NT2/D1 (cell line): ENCODE measurements at regions not wholly inside any gene's neighbourhood (a gene's known extent, or its start where the extent isn't known, plus 50 kb on each side); places are given as distances from the start of the nearest gene placed in this dataset.

ENCODE experiments used
- SUZ12 ChIP-seq: IDR thresholded peaks from 2 replicates; pipeline ENCODE4 v1.6.1; 2011; ENCODE audit not compliant: insufficient read length, insufficient read depth; ENCODE audit errors: extremely low read depth
- YY1 ChIP-seq: IDR thresholded peaks from 2 replicates; pipeline ENCODE4 v1.6.1; 2011; ENCODE audit not compliant: insufficient read length, insufficient read depth
- ZNF274 ChIP-seq: IDR thresholded peaks from 2 replicates; pipeline ENCODE4 v1.6.1; 2011; ENCODE audit warnings: mild to moderate bottlenecking, low read depth, low read length

DNA sequence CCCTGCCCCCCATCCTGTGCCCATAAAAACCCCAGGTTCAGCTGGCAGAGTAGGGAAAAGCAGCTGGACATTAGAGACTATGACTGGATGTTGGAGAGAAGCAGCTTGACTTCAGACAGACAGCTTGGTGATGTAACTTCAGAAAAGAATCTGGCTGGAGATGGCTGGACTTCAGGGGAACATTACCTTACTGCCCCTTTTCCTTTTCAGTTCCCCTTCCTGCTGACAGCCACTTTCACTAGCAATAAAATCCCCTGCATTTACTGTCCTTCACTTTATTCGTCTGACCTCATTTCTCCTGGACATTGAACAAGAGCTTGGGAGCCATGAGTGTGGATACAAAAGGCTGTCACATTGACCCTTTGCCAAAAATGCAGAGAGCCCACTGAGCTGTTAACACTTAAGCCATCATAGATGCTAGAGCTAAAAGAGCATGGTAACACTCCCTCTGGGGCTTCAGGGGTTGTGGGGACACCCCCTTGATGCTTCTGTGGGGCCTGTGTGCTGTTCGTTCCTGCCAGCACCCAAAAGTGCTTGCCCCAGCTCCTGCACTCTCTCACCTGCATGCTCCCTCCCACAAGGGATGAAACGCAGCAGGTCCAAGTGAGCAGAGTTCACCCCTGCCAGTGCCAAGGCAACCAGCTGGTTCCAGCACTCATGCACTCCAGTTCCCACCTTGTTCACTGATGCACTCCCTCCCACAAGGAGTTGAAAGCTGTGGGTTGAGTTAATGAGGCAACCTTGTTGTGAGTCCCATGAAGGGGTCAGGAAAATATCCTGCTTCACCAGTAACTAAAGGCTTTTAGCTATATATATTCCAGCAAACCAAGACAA is 263.8 kb upstream of the NDST3 start:
- TF ChIP-seq ZNF274 (no peak), SUZ12 (no peak), YY1 (no peak)
